ENCODE measurements at regions not wholly inside any gene's neighbourhood (a gene's known extent, or its start where the extent isn't known, plus 50 kb on each side); places are given as distances from the start of the nearest gene placed in this dataset.

GRCh38 chr11:37317803-37318202 lies 719.8 kb upstream of the RAG2 start:
- H3K4me3 ChIP-seq (ENCODE audit: low read length): no peak overlapping the region
- no peak overlapping the region for H3K9ac ChIP-seq (ENCODE audit: low read length)
- H3K27me3 ChIP-seq (ENCODE audit: insufficient read depth, low read depth, low read length): no peaks in the 10 kb centered on the region
- H3K9me2 ChIP-seq (ENCODE audit: insufficient read depth, low read length): no peaks in the 10 kb centered on the region
- H3K9me3 ChIP-seq (ENCODE audit: low read length): no peaks in the 10 kb centered on the region
- no peak overlapping the region for H3K27ac ChIP-seq (ENCODE audit: low read length)
- no peak overlapping the region for H2AFZ ChIP-seq (ENCODE audit: low read depth, low read length)
- no peaks in the 10 kb centered on the region for H3K79me2 ChIP-seq (replicated peaks; ENCODE audit: insufficient read depth, low read length)
- no peaks in the 10 kb centered on the region for H3F3A ChIP-seq (ENCODE audit: insufficient read depth, low read length, poor library complexity, severe bottlenecking)
- TF ChIP-seq EZH2 (IDR thresholded peaks at IDR 0.05; ENCODE audit: borderline replicate concordance, insufficient read depth, low read length, poor library complexity, severe bottlenecking): no peak
- TF ChIP-seq RAD21 (conservative IDR thresholded peaks at IDR 0.05): no peak
- TF ChIP-seq REST (IDR thresholded peaks at IDR 0.05; ENCODE audit: borderline replicate concordance): no peak
- TF ChIP-seq, protein P1, sequence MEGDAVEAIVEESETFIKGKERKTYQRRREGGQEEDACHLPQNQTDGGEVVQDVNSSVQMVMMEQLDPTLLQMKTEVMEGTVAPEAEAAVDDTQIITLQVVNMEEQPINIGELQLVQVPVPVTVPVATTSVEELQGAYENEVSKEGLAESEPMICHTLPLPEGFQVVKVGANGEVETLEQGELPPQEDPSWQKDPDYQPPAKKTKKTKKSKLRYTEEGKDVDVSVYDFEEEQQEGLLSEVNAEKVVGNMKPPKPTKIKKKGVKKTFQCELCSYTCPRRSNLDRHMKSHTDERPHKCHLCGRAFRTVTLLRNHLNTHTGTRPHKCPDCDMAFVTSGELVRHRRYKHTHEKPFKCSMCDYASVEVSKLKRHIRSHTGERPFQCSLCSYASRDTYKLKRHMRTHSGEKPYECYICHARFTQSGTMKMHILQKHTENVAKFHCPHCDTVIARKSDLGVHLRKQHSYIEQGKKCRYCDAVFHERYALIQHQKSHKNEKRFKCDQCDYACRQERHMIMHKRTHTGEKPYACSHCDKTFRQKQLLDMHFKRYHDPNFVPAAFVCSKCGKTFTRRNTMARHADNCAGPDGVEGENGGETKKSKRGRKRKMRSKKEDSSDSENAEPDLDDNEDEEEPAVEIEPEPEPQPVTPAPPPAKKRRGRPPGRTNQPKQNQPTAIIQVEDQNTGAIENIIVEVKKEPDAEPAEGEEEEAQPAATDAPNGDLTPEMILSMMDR (IDR thresholded peaks at IDR 0.05; ENCODE audit: poor library complexity, severe bottlenecking): no peak
- TF ChIP-seq POLR2AphosphoS5 (IDR thresholded peaks at IDR 0.05): no peak
- no peak overlapping the region for H3K4me2 ChIP-seq (ENCODE audit: low read length)
- H4K20me1 ChIP-seq (ENCODE audit: insufficient read depth): no peaks in the 10 kb centered on the region
- no peaks in the 10 kb centered on the region for H3K36me3 ChIP-seq (ENCODE audit: insufficient read depth, low read length)

GRCh38 chr11:37313266-37313665 lies 715.2 kb upstream of the RAG2 start:
- H3K27ac ChIP-seq (ENCODE audit: low read length): no peak overlapping the region
- H2AFZ ChIP-seq (ENCODE audit: low read depth, low read length): no peak overlapping the region
- H3K79me2 ChIP-seq (replicated peaks; ENCODE audit: insufficient read depth, low read length): no peaks in the 10 kb centered on the region
- H3K4me3 ChIP-seq (ENCODE audit: low read length): no peak overlapping the region
- no peak for TF ChIP-seq MXI1 (conservative IDR thresholded peaks at IDR 0.05; ENCODE audit: poor library complexity, severe bottlenecking)
- no peak for TF ChIP-seq RAD21 (conservative IDR thresholded peaks at IDR 0.05)
- TF ChIP-seq SMC3 (conservative IDR thresholded peaks at IDR 0.05; ENCODE audit: poor library complexity): no peak
- TF ChIP-seq EZH2 (IDR thresholded peaks at IDR 0.05; ENCODE audit: borderline replicate concordance, insufficient read depth, low read length, poor library complexity, severe bottlenecking): no peak
- TF ChIP-seq EP300 (conservative IDR thresholded peaks at IDR 0.05; ENCODE audit: poor library complexity, severe bottlenecking): no peak
- TF ChIP-seq REST (IDR thresholded peaks at IDR 0.05; ENCODE audit: borderline replicate concordance): no peak
- no peak for TF ChIP-seq POLR2AphosphoS5 (IDR thresholded peaks at IDR 0.05)
- TF ChIP-seq, protein P1 (IDR thresholded peaks at IDR 0.05; ENCODE audit: poor library complexity, severe bottlenecking): no peak
- TF ChIP-seq TAF1 (IDR thresholded peaks at IDR 0.05; ENCODE audit: low read depth): no peak
- H3K9me2 ChIP-seq (ENCODE audit: insufficient read depth, low read length): no peaks in the 10 kb centered on the region
- H3K9me3 ChIP-seq (ENCODE audit: low read length): no peaks in the 10 kb centered on the region
- no peaks in the 10 kb centered on the region for H4K20me1 ChIP-seq (ENCODE audit: insufficient read depth)
- H3K36me3 ChIP-seq (ENCODE audit: insufficient read depth, low read length): no peaks in the 10 kb centered on the region
- no peak overlapping the region for H3K4me2 ChIP-seq (ENCODE audit: low read length)
- H3K9ac ChIP-seq (ENCODE audit: low read length): no peak overlapping the region
- H3F3A ChIP-seq (ENCODE audit: insufficient read depth, low read length, poor library complexity, severe bottlenecking): no peaks in the 10 kb centered on the region
- no peaks in the 10 kb centered on the region for H3K27me3 ChIP-seq (ENCODE audit: insufficient read depth, low read depth, low read length)
